OCI-LY3 (cell line): ENCODE measurements at regions not wholly inside any gene's neighbourhood (a gene's known extent, or its start where the extent isn't known, plus 50 kb on each side); places are given as distances from the start of the nearest gene placed in this dataset.

Experiments used
- H2AFZ ChIP-seq: fragments of 200-600, 300-600 bp; shearing (Covaris generic); 2 replicates; pipeline ENCODE4 v1.6.0; 2014; ENCODE audit warnings: antibody characterized with exemption, low read depth, low read length
- H3K27ac ChIP-seq: fragments of 200-600, 300-600 bp; sonication (generic); 2 replicates; pipeline ENCODE4 v1.5.1; 2014; ENCODE audit warnings: mild to moderate bottlenecking, low read length, moderate library complexity, mixed read lengths
- H3K27me3 ChIP-seq: fragments of 200-600, 300-600 bp; sonication (generic); 2 replicates; pipeline ENCODE4 v1.6.1; 2014; ENCODE audit warnings: low read depth, low read length, mixed read lengths
- H3K36me3 ChIP-seq: fragments of 200-600, 300-600 bp; sonication (generic); replicated peaks from 2 replicates; pipeline ENCODE3; 2014; ENCODE audit warnings: low read depth, low read length, mixed read lengths
- H3K4me1 ChIP-seq: fragments of 300-600, 200-600 bp; sonication (generic); 2 replicates; pipeline ENCODE4 v1.6.1; 2014; ENCODE audit warnings: low read length, mixed read lengths
- H3K4me2 ChIP-seq: fragments of 200-600, 300-600 bp; sonication (generic); 2 replicates; pipeline ENCODE4 v1.6.1; 2014; ENCODE audit warnings: low read length, mixed read lengths
- H3K4me3 ChIP-seq: fragments of 300-600, 200-600 bp; sonication (generic); 2 replicates; pipeline ENCODE4 v1.5.1; 2014; ENCODE audit warnings: antibody characterized with exemption, mild to moderate bottlenecking, low read length, moderate library complexity
- H3K79me2 ChIP-seq: fragments of 300-600, 200-600 bp; shearing (Covaris generic); 2 replicates; pipeline ENCODE4 v1.6.1; 2014; ENCODE audit warnings: mild to moderate bottlenecking, low read length, mixed read lengths
- H3K9ac ChIP-seq: fragments of 300-600, 200-600 bp; shearing (Covaris generic); 2 replicates; pipeline ENCODE4 v1.6.0; 2014; ENCODE audit warnings: mild to moderate bottlenecking, low read length, moderate library complexity
- H3K9me3 ChIP-seq: fragments of 200-600, 300-600 bp; shearing (Covaris generic); 2 replicates; pipeline ENCODE4 v1.6.1; 2014; ENCODE audit warnings: low read length, mixed read lengths; ENCODE audit not compliant: insufficient read depth
- H4K20me1 ChIP-seq: fragments of 200-600, 300-600 bp; sonication (generic); 2 replicates; pipeline ENCODE4 v1.6.1; 2016; ENCODE audit warnings: low read length, mixed read lengths; ENCODE audit not compliant: insufficient read depth
- CTCF ChIP-seq: fragments of 200-600, 300-600 bp; sonication (generic); IDR thresholded peaks from 2 replicates; pipeline ENCODE4 v1.5.1; 2014; ENCODE audit warnings: antibody characterized with exemption, low read length, low read depth
- EZH2phosphoT487 ChIP-seq: fragments of 200-600 bp; shearing (Covaris generic); IDR thresholded peaks from 2 replicates; pipeline ENCODE4 v1.6.1; 2018; ENCODE audit warnings: antibody characterized with exemption, mixed run types, low read depth

- no peaks in the 10 kb centered on the region for H3K9me3 ChIP-seq
- H3K27ac ChIP-seq = no peak overlapping the region
- peaks cover 36% of the 10 kb centered on the region for H4K20me1 ChIP-seq
- no peaks in the 10 kb centered on the region for H3K27me3 ChIP-seq
- peaks cover 22% of the 10 kb centered on the region for H3K4me1 ChIP-seq
- peaks cover 30% of the 10 kb centered on the region for H3K36me3 ChIP-seq
- TF ChIP-seq CTCF (no peak), EZH2phosphoT487 (no peak)
- H3K9ac ChIP-seq = no peak overlapping the region
- no peak overlapping the region for H2AFZ ChIP-seq
- H3K4me2 ChIP-seq = no peak overlapping the region
- peaks cover 90% of the 10 kb centered on the region for H3K79me2 ChIP-seq
- no peak overlapping the region for H3K4me3 ChIP-seq
These were observed 51.7 kb upstream of the POU3F1 start for GRCh38 chr1:38098101-38098847.

- peaks cover 30% of the 10 kb centered on the region for H3K4me1 ChIP-seq
- no peaks in the 10 kb centered on the region for H3K27me3 ChIP-seq
- TF ChIP-seq CTCF (no peak), EZH2phosphoT487 (no peak)
- H3K79me2 ChIP-seq = peaks cover 95% of the 10 kb centered on the region
- H3K9ac ChIP-seq = no peak overlapping the region
- no peak overlapping the region for H2AFZ ChIP-seq
- no peaks in the 10 kb centered on the region for H3K9me3 ChIP-seq
- H4K20me1 ChIP-seq = peaks cover 42% of the 10 kb centered on the region
- no peak overlapping the region for H3K4me2 ChIP-seq
- H3K27ac ChIP-seq = no peak overlapping the region
- H3K36me3 ChIP-seq = peaks cover 25% of the 10 kb centered on the region
- H3K4me3 ChIP-seq = no peak overlapping the region
These were observed 50.8 kb upstream of the POU3F1 start for GRCh38 chr1:38097284-38097898.
